GM12878 (cell line): ENCODE measurements at regions not wholly inside any gene's neighbourhood (a gene's known extent, or its start where the extent isn't known, plus 50 kb on each side); places are given as distances from the start of the nearest gene placed in this dataset.

ENCODE experiments used
- ATAC-seq: fragments of 200-7000 bp; cut with Tn5 transposase; 3 replicates; pipeline ENCODE4 v1.9.1; 2020; ENCODE audit warnings: mild to moderate bottlenecking, moderate library complexity
- BruUV-seq: library from RNA; stranded (reverse); fragments of 400-500 nt; replicated peaks from 2 replicates; lab custom pipeline; 2021; lab: Mats Ljungman, UMichigan
- CTCF ChIA-PET: fragments of 300-600 bp; sonication (Branson Sonifier 250); formaldehyde crosslinking; extraction: SDS; loops from one replicate; lab custom pipeline; 2021; ENCODE audit warnings: inconsistent platforms; lab: Yijun Ruan, JAX
- POLR2A ChIA-PET: fragments of 350-600 bp; formaldehyde crosslinking; extraction: SDS; loops from one replicate; lab custom pipeline; 2021; ENCODE audit warnings: inconsistent platforms; lab: Charles Lee
- RAD21 ChIA-PET: fragments of 300-600 bp; sonication (Branson Sonifier 250); formaldehyde crosslinking; loops from one replicate; lab custom pipeline; 2023; ENCODE audit warnings: antibody characterized with exemption; ENCODE audit not compliant: unreplicated experiment; lab: Charles Lee
- SMC1A ChIA-PET: fragments of 300-600 bp; sonication (Branson Sonifier 250); formaldehyde crosslinking; loops from one replicate; lab custom pipeline; 2023; ENCODE audit not compliant: unreplicated experiment, uncharacterized antibody; lab: Charles Lee
- DNase-seq: peaks from one replicate; pipeline ENCODE4 v3.0.0-alpha.2; 2011; ENCODE audit warnings: low read depth, low spot score
- FAIRE-seq: peaks from 3 replicates; lab custom pipeline; 2011; peaks lifted over from hg19 to GRCh38; lab: Jason Lieb, UNC
- H2AFZ ChIP-seq: 2 replicates; pipeline ENCODE4 v1.6.0; 2011; ENCODE audit warnings: low read depth, low read length, control low read depth; ENCODE audit not compliant: control insufficient read depth
- H3K27ac ChIP-seq: 2 replicates; pipeline ENCODE4 v1.5.1; 2011; ENCODE audit warnings: control low read depth; ENCODE audit not compliant: control insufficient read depth, insufficient read depth
- H3K27me3 ChIP-seq, 2 experiments: replicated peaks in 1 of 2; 2 replicates each; pipeline versions ENCODE4 v1.6.0 to v1.6.1; 2011; ENCODE audit warnings: low read length in 1 of 2; ENCODE audit not compliant: control insufficient read depth in 2 of 2, insufficient read depth in 2 of 2
- H3K36me3 ChIP-seq, 2 experiments: 2 replicates each; pipeline ENCODE4 v1.5.1; 2011; ENCODE audit warnings: low read length in 1 of 2; ENCODE audit not compliant: control insufficient read depth in 2 of 2, insufficient read depth in 2 of 2
- H3K4me1 ChIP-seq: 2 replicates; pipeline ENCODE4 v1.6.1; 2011; ENCODE audit warnings: mild to moderate bottlenecking, low read length, moderate library complexity, mixed read lengths; ENCODE audit not compliant: control insufficient read depth, insufficient read depth
- H3K4me2 ChIP-seq: 2 replicates; pipeline ENCODE4 v1.6.0; 2011; ENCODE audit warnings: control low read depth; ENCODE audit not compliant: control insufficient read depth, insufficient read depth
- H3K4me3 ChIP-seq: fragments of 200-600 bp; sonication (generic); 2 replicates; pipeline ENCODE4 v1.5.1; 2016
- H3K79me2 ChIP-seq: 2 replicates; pipeline ENCODE4 v1.6.0; 2011; ENCODE audit warnings: low read length; ENCODE audit not compliant: control insufficient read depth, insufficient read depth
- H3K9ac ChIP-seq: 2 replicates; pipeline ENCODE4 v1.8.0; 2011; ENCODE audit warnings: low read length, control low read depth, mixed read lengths; ENCODE audit not compliant: control insufficient read depth, insufficient read depth
- H3K9me3 ChIP-seq: replicated peaks from 3 replicates; pipeline ENCODE4 v1.5.1; 2011; ENCODE audit warnings: mild to moderate bottlenecking, low read length; ENCODE audit not compliant: control insufficient read depth, insufficient read depth
- H4K20me1 ChIP-seq: 2 replicates; pipeline ENCODE4 v1.6.0; 2011; ENCODE audit not compliant: control insufficient read depth, insufficient read depth
- BHLHE40 ChIP-seq, 2 experiments: fragments of 450-650 bp in 1 of 2; IDR thresholded peaks; 2 replicates each; pipeline ENCODE4 v1.6.1; 2011 to 2017; ENCODE audit warnings: low read depth in 2 of 2, borderline replicate concordance in 1 of 2, improper control_type of control experiment in 1 of 2, low read length in 1 of 2, mild to moderate bottlenecking in 1 of 2
- CBX5 ChIP-seq: sonication (generic); IDR thresholded peaks from 2 replicates; pipeline ENCODE4 v1.6.1; 2016; ENCODE audit warnings: low read depth, moderate library complexity, mild to moderate bottlenecking, inconsistent platforms
- EGR1 ChIP-seq, 2 experiments: IDR thresholded peaks; 1 replicate in 1 of 2; 2 replicates in 1 of 2; pipeline ENCODE4 v1.6.1; 2011 to 2012; ENCODE audit warnings: low read depth in 2 of 2, low read length in 2 of 2, borderline replicate concordance in 1 of 2, mild to moderate bottlenecking in 1 of 2, moderate library complexity in 1 of 2
- ETV6 ChIP-seq, 2 experiments: fragments of 450-650 bp in 1 of 2; IDR thresholded peaks in 1 of 2; conservative IDR thresholded peaks in 1 of 2; 2 replicates each; pipeline ENCODE4 v1.6.1; 2014; ENCODE audit warnings: antibody characterized with exemption in 1 of 2, borderline replicate concordance in 1 of 2, low read depth in 1 of 2, mild to moderate bottlenecking in 1 of 2, moderate library complexity in 1 of 2
- KDM1A ChIP-seq: fragments of 200-600 bp; sonication (generic); IDR thresholded peaks from 2 replicates; pipeline ENCODE4 v1.6.1; 2016; ENCODE audit warnings: borderline replicate concordance
- LARP7 ChIP-seq: fragments of 450-650 bp; IDR thresholded peaks from 2 replicates; pipeline ENCODE4 v1.6.1; 2017; ENCODE audit warnings: mild to moderate bottlenecking
- NKRF ChIP-seq: fragments of 450-650 bp; conservative IDR thresholded peaks from 2 replicates; pipeline ENCODE4 v1.6.1; 2017; ENCODE audit warnings: mild to moderate bottlenecking, moderate library complexity
- PKNOX1 ChIP-seq: fragments of 450-650 bp; IDR thresholded peaks from 2 replicates; pipeline ENCODE4 v1.6.1; 2016; ENCODE audit warnings: mild to moderate bottlenecking
- SP1 ChIP-seq: IDR thresholded peaks from one replicate; pipeline ENCODE4 v1.6.1; 2011; ENCODE audit warnings: low read depth, low read length
- TARDBP ChIP-seq: IDR thresholded peaks from 2 replicates; pipeline ENCODE4 v1.6.1; 2016; ENCODE audit warnings: borderline replicate concordance
- TBL1XR1 ChIP-seq: IDR thresholded peaks from 2 replicates; pipeline ENCODE4 v1.6.1; 2012; ENCODE audit warnings: low read depth, low read length, improper control_type of control experiment
- ZBED1 ChIP-seq: IDR thresholded peaks from 2 replicates; pipeline ENCODE4 v1.6.1; 2016; ENCODE audit warnings: borderline replicate concordance
- ZBTB33 ChIP-seq: fragments of 450-650 bp; IDR thresholded peaks from 2 replicates; pipeline ENCODE4 v1.6.1; 2017; ENCODE audit warnings: mild to moderate bottlenecking
- WGBS: methylation state at CpG from one replicate; pipeline ENCODE4 v1.1.6; 2016; ENCODE audit warnings: low lambda C conversion rate; ENCODE audit not compliant: insufficient replicate concordance, insufficient coverage; ENCODE audit errors: missing lambda C conversion rate; 5-methylcytosine and 5-hydroxymethylcytosine counted together
- in situ Hi-C: fragments of 300-500 bp; cut with MboI; formaldehyde crosslinking; loops from 9 replicates; pipeline ENCODE4 v1.14.3; 2018; ENCODE audit warnings: mixed read lengths
- intact Hi-C: fragments of 100-400 bp; cut with micrococcal nuclease; formaldehyde crosslinking; loops from one replicate; pipeline ENCODE4 v1.14.2; 2022; ENCODE audit not compliant: unreplicated experiment

GRCh38 chr10:2729197-2729596 is 338.2 kb upstream of the PFKP start:
- 35% methylated on average over 4 of the region's 4 CpGs for WGBS
- TF ChIP-seq BHLHE40 (IDR thresholded peaks at IDR 0.05; ENCODE audit: borderline replicate concordance in 1 of 2, low read depth in 2 of 2, low read length in 1 of 2): no peak
- TF ChIP-seq EGR1 (IDR thresholded peaks at IDR 0.05; ENCODE audit: borderline replicate concordance in 1 of 2, low read depth in 2 of 2, low read length in 2 of 2): no peak
- TF ChIP-seq NKRF: no peak
- H3K36me3 ChIP-seq: no peaks in the 10 kb centered on the region
- no peak overlapping the region for H3K4me3 ChIP-seq
- CTCF ChIA-PET: no interaction called here
- RAD21 ChIA-PET: no interaction called here
- no peak overlapping the region for H3K27ac ChIP-seq
- FAIRE-seq (no peak), ATAC-seq (no peak), DNase-seq (no peak)
- POLR2A ChIA-PET: no interaction called here
- no peaks in the 10 kb centered on the region for H3K27me3 ChIP-seq
- no peaks in the 10 kb centered on the region for H3K4me1 ChIP-seq
- H3K9me3 ChIP-seq: no peaks in the 10 kb centered on the region
- H3K79me2 ChIP-seq: no peaks in the 10 kb centered on the region
- no peaks in the 10 kb centered on the region for H4K20me1 ChIP-seq
- H3K9ac ChIP-seq: no peak overlapping the region
- intact Hi-C loops: no loop called here
- SMC1A ChIA-PET: no interaction called here
- H2AFZ ChIP-seq: no peak overlapping the region
- in situ Hi-C loops: no loop called here
- H3K4me2 ChIP-seq: no peak overlapping the region
- BruUV-seq: no TSS peak

- no peak overlapping the region for H3K4me3 ChIP-seq
- intact Hi-C loops (no loop called here), in situ Hi-C loops (no loop called here)
- ATAC-seq: no peak
- no peak overlapping the region for H3K4me2 ChIP-seq
- no peaks in the 10 kb centered on the region for H3K4me1 ChIP-seq
- 53% methylated on average over 6 of the region's 6 CpGs for WGBS
- ChIA-PET SMC1A (no interaction called here), POLR2A (no interaction called here), CTCF (interaction anchor here (0.9 kb wide), 1 partner anchor 9 kb away, joined by 3 read pairs; no protein-coding TSS in a partner anchor), RAD21 (no interaction called here)
- no peak for FAIRE-seq
- no peaks in the 10 kb centered on the region for H3K36me3 ChIP-seq
- no peaks in the 10 kb centered on the region for H3K79me2 ChIP-seq
- H3K9ac ChIP-seq: no peak overlapping the region
- no TSS peak for BruUV-seq
- no peaks in the 10 kb centered on the region for H3K27me3 ChIP-seq
- H3K27ac ChIP-seq: no peak overlapping the region
- no peaks in the 10 kb centered on the region for H4K20me1 ChIP-seq
- H3K9me3 ChIP-seq: no peaks in the 10 kb centered on the region
- no peak overlapping the region for H2AFZ ChIP-seq
- DNase-seq: no peak
- TF ChIP-seq KDM1A (no peak), CBX5 (no peak), ETV6 (conservative IDR thresholded peaks at IDR 0.05 in 1 of 2, IDR thresholded peaks at IDR 0.05 in 1 of 2; ENCODE audit: borderline replicate concordance in 1 of 2, low read depth in 1 of 2) (no peak), SP1 (no peak), PKNOX1 (no peak), ZBTB33 (no peak), LARP7 (no peak), ZBED1 (no peak), TBL1XR1 (no peak), TARDBP (no peak)
Observed at GRCh38 chr10:2728087-2728486, 339.3 kb upstream of the PFKP start.
